Esophagus mucosa (tissue), 1 donor: ENCODE measurements at regions not wholly inside any gene's neighbourhood (a gene's known extent, or its start where the extent isn't known, plus 50 kb on each side); places are given as distances from the start of the nearest gene placed in this dataset.

ENCODE experiments used
- ATAC-seq: fragments of 200-7000 bp; cut with Tn5 transposase; one replicate; pipeline ENCODE4 v1.9.1; 2020
- donor health status: DM: yes; HTN: yes; CAD: no.

GRCh38 chr20:19807946-19808330, 49.9 kb downstream of the RIN2 start:
- ATAC-seq = no peak

- no peak for ATAC-seq
These were observed 50.4 kb downstream of the RIN2 start for GRCh38 chr20:19808498-19808897.

GRCh38 chr20:19809505-19809904, 51.4 kb downstream of the RIN2 start:
- ATAC-seq = no peak

GRCh38 chr20:19811231-19811630, 53.2 kb downstream of the RIN2 start:
- no peak for ATAC-seq

- no peak for ATAC-seq
These were observed 54.0 kb downstream of the RIN2 start for GRCh38 chr20:19812056-19812455.

GRCh38 chr20:19812696-19813095, 54.6 kb downstream of the RIN2 start:
- no peak for ATAC-seq

- no peak for ATAC-seq
These were observed 56.0 kb downstream of the RIN2 start for GRCh38 chr20:19813846-19814640.

GRCh38 chr20:19815553-19815991, 57.5 kb downstream of the RIN2 start:
- peak; percentile 90 for ATAC-seq

- no peak for ATAC-seq
These were observed 58.3 kb downstream of the RIN2 start for GRCh38 chr20:19816386-19816785.

- ATAC-seq = peak; percentile 89
These were observed 59.0 kb downstream of the RIN2 start for GRCh38 chr20:19817017-19817416.

- no peak for ATAC-seq
These were observed 61.1 kb downstream of the RIN2 start for GRCh38 chr20:19819149-19819548.

- no peak for ATAC-seq
These were observed 62.6 kb downstream of the RIN2 start for GRCh38 chr20:19820555-19821211.

GRCh38 chr20:19821606-19822005, 63.5 kb downstream of the RIN2 start:
- no peak for ATAC-seq

- no peak for ATAC-seq
These were observed 65.2 kb downstream of the RIN2 start for GRCh38 chr20:19823216-19823615.

GRCh38 chr20:19823971-19824370, 65.9 kb downstream of the RIN2 start:
- peak; percentile 39 for ATAC-seq

GRCh38 chr20:19824861-19825260, 66.8 kb downstream of the RIN2 start:
- peak; percentile 34 for ATAC-seq

GRCh38 chr20:19826179-19826914, 68.3 kb downstream of the RIN2 start:
- ATAC-seq = no peak

GRCh38 chr20:19827818-19828217, 69.8 kb downstream of the RIN2 start:
- ATAC-seq = no peak

GRCh38 chr20:19828232-19828631, 70.2 kb downstream of the RIN2 start:
- ATAC-seq = peak; percentile 45

GRCh38 chr20:19830211-19830785, 72.2 kb downstream of the RIN2 start:
- no peak for ATAC-seq

- ATAC-seq = no peak
These were observed 74.8 kb downstream of the RIN2 start for GRCh38 chr20:19832875-19833274.

GRCh38 chr20:19833395-19833794, 75.3 kb downstream of the RIN2 start:
- no peak for ATAC-seq

- ATAC-seq = no peak
These were observed 76.2 kb downstream of the RIN2 start for GRCh38 chr20:19834287-19834686.
